Testis (tissue), 2 donors: ENCODE measurements at regions not wholly inside any gene's neighbourhood (a gene's known extent, or its start where the extent isn't known, plus 50 kb on each side); places are given as distances from the start of the nearest gene placed in this dataset.

Experiments used
- DNase-seq: peaks from one replicate; pipeline ENCODE4 v3.0.0-alpha.2; 2019
- H3K27ac ChIP-seq, 2 donors: fragments of 200-600 bp; sonication (generic); one replicate each; pipeline ENCODE4 v1.5.1; 2019
- H3K27me3 ChIP-seq: fragments of 200-600 bp; sonication (generic); one replicate; pipeline ENCODE4 v1.5.1; 2019
- H3K36me3 ChIP-seq: fragments of 200-600 bp; sonication (generic); one replicate; pipeline ENCODE4 v1.5.1; 2017; ENCODE audit warnings: low read depth; ENCODE audit errors: missing control alignments
- H3K4me1 ChIP-seq: fragments of 200-600 bp; sonication (generic); one replicate; pipeline ENCODE4 v1.5.1; 2019
- H3K4me3 ChIP-seq, 2 donors: fragments of 200-600 bp; sonication (generic); one replicate each; pipeline ENCODE4 v1.5.1; 2017 to 2019
- H3K9me3 ChIP-seq: fragments of 200-600 bp; sonication (generic); one replicate; pipeline ENCODE4 v1.5.1; 2017
- POLR2A ChIP-seq: fragments of 450-650 bp; IDR thresholded peaks from one replicate; pipeline ENCODE4 v1.6.1; 2017; ENCODE audit warnings: antibody characterized with exemption, mild to moderate bottlenecking, moderate library complexity
- WGBS, 2 donors: methylation state at CpG; one replicate each; pipeline ENCODE4 v1.1.5; 2018; 5-methylcytosine and 5-hydroxymethylcytosine counted together
- intact Hi-C: fragments of 100-400 bp; cut with DNase I; formaldehyde crosslinking; loops from one replicate; pipeline ENCODE4 v1.15.1; 2023; ENCODE audit warnings: low total_unique reads
- TF ChIP-seq, protein P1 (sequence below), 3 experiments: fragments of 450-650 bp in 2 of 3; fragments of 200-600 bp in 1 of 3; sonication (generic) in 1 of 3; IDR thresholded peaks; one replicate each; pipeline ENCODE4 v1.5.1; 2016 to 2019; ENCODE audit warnings: antibody characterized with exemption in 3 of 3, mild to moderate bottlenecking in 2 of 3, moderate library complexity in 1 of 3

- WGBS, 2 donors, result 56 to 68% methylated on average over 4 of the region's 4 CpGs
- DNase-seq, result no peak
- Histone ChIP-seq H3K4me3 (no peak overlapping the region), H3K27ac (no peak overlapping the region), H3K36me3 (no peaks in the 10 kb centered on the region), H3K9me3 (no peaks in the 10 kb centered on the region), H3K27me3 (no peaks in the 10 kb centered on the region), H3K4me1 (no peaks in the 10 kb centered on the region)
- intact Hi-C loops, result no loop called here
- TF ChIP-seq, protein P1, sequence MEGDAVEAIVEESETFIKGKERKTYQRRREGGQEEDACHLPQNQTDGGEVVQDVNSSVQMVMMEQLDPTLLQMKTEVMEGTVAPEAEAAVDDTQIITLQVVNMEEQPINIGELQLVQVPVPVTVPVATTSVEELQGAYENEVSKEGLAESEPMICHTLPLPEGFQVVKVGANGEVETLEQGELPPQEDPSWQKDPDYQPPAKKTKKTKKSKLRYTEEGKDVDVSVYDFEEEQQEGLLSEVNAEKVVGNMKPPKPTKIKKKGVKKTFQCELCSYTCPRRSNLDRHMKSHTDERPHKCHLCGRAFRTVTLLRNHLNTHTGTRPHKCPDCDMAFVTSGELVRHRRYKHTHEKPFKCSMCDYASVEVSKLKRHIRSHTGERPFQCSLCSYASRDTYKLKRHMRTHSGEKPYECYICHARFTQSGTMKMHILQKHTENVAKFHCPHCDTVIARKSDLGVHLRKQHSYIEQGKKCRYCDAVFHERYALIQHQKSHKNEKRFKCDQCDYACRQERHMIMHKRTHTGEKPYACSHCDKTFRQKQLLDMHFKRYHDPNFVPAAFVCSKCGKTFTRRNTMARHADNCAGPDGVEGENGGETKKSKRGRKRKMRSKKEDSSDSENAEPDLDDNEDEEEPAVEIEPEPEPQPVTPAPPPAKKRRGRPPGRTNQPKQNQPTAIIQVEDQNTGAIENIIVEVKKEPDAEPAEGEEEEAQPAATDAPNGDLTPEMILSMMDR (IDR thresholded peaks at IDR 0.05), result no peak
- TF ChIP-seq POLR2A, result no peak
These were observed 733.0 kb upstream of the KIRREL3 start for GRCh38 chr11:127733552-127733951.

- intact Hi-C loops, result no loop called here
- H3K4me3 ChIP-seq, result no peak overlapping the region
- H3K4me1 ChIP-seq, result no peaks in the 10 kb centered on the region
- 61 to 69% methylated on average over 1 of the region's 1 CpG for WGBS, 2 donors
- no peak overlapping the region for H3K27ac ChIP-seq
- H3K27me3 ChIP-seq, result no peaks in the 10 kb centered on the region
- H3K9me3 ChIP-seq, result no peaks in the 10 kb centered on the region
- DNase-seq, result no peak
- no peak for TF ChIP-seq POLR2A
- TF ChIP-seq, protein P1 (IDR thresholded peaks at IDR 0.05), result no peak
- no peaks in the 10 kb centered on the region for H3K36me3 ChIP-seq
These were observed 725.8 kb upstream of the KIRREL3 start for GRCh38 chr11:127726367-127726766.

DNA sequence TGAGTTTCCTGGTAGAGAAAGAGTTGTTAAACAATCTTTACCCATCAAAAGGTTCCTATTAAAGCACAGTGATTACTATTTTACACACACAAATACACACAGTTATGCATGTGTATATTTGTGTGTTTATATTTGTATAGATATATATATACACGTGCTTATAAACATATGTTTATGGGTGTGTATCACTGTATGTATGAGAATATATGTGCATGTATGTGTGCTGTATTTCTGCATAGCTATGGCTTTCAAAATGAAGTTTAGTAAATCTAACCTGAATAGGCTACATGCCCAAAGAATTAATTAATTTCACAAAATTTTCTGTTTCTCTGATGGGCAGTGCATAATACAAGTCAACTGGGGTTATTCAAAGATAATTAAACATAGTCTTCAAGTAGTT, 723.1 kb upstream of the KIRREL3 start:
- no peak for TF ChIP-seq POLR2A
- TF ChIP-seq, protein P1 (IDR thresholded peaks at IDR 0.05), result no peak
- H3K4me1 ChIP-seq, result no peaks in the 10 kb centered on the region
- no peak overlapping the region for H3K27ac ChIP-seq
- DNase-seq, result no peak
- no peak overlapping the region for H3K4me3 ChIP-seq
- intact Hi-C loops, result no loop called here
- H3K36me3 ChIP-seq, result no peaks in the 10 kb centered on the region
- WGBS, 2 donors, result 84 to 88% methylated on average over 1 of the region's 1 CpG
- H3K27me3 ChIP-seq, result no peaks in the 10 kb centered on the region
- H3K9me3 ChIP-seq, result no peaks in the 10 kb centered on the region

DNA sequence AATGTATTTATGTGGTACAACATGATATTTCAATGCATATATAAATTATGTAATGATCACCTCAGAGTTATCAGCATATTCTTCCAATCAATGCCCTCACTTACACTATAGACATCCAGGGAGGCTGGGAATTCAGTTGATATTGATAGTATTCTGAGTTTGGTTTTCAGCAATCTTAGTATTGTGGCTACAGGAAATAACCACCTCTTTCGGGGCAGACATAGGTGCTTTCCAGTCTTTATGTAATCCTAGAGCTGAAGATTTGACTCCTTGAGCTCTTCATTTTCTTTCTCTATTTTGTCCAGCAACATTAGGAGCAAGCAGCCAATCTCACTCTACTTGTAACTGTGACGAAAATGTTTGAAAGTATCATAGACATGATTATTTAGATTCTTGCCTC, 712.7 kb upstream of the KIRREL3 start:
- intact Hi-C loops, result no loop called here
- no peak overlapping the region for H3K4me3 ChIP-seq
- no peaks in the 10 kb centered on the region for H3K27me3 ChIP-seq
- no peaks in the 10 kb centered on the region for H3K36me3 ChIP-seq
- H3K9me3 ChIP-seq, result no peaks in the 10 kb centered on the region
- H3K27ac ChIP-seq, result no peak overlapping the region
- DNase-seq, result no peak
- no peak for TF ChIP-seq POLR2A
- TF ChIP-seq, protein P1 (IDR thresholded peaks at IDR 0.05), result no peak
- H3K4me1 ChIP-seq, result no peaks in the 10 kb centered on the region
- WGBS, 2 donors, result 96 to 97% methylated on average over 2 of the region's 2 CpGs

GRCh38 chr11:127711748-127712147, 711.2 kb upstream of the KIRREL3 start:
- H3K9me3 ChIP-seq, result no peaks in the 10 kb centered on the region
- no peaks in the 10 kb centered on the region for H3K4me1 ChIP-seq
- DNase-seq, result no peak
- TF ChIP-seq POLR2A, result no peak
- TF ChIP-seq, protein P1 (IDR thresholded peaks at IDR 0.05), result no peak
- 86 to 93% methylated on average over 6 of the region's 6 CpGs for WGBS, 2 donors
- no peak overlapping the region for H3K27ac ChIP-seq
- H3K27me3 ChIP-seq, result no peaks in the 10 kb centered on the region
- intact Hi-C loops, result no loop called here
- H3K36me3 ChIP-seq, result no peaks in the 10 kb centered on the region
- H3K4me3 ChIP-seq, result no peak overlapping the region
